Epithelial cell of proximal tubule (primary cell): ENCODE measurements at regions not wholly inside any gene's neighbourhood (a gene's known extent, or its start where the extent isn't known, plus 50 kb on each side); places are given as distances from the start of the nearest gene placed in this dataset.

Experiments
- DNase-seq: peaks from one replicate; pipeline ENCODE4 v3.0.0-alpha.2; 2011; ENCODE audit warnings: low read depth
- H3K4me3 ChIP-seq: 2 replicates; pipeline ENCODE4 v1.5.1; 2011; ENCODE audit warnings: low read depth, mild to moderate bottlenecking, low read length
- TF ChIP-seq, protein P1 (sequence below): conservative IDR thresholded peaks from 2 replicates; pipeline ENCODE4 v1.5.1; 2012; ENCODE audit warnings: low read depth, mild to moderate bottlenecking, low read length

DNA sequence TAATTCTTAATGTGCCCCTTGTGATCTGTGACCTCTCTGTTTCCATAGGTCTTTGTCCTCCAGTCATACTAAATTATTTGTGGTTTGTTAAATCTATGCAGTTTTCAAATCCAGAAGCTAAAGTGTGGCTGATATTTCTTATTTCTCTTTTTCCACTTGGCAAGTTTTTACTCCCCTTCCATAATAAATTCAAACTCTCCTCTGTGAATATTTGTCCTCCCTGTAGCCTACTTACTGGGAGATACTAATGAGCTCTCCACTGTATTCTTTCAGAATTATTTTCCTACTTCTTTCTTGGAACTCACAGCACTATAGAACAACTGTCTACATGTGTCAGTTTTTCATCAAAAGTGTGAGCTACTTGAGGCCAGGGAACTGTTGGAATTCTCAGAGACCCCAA, 430.8 kb upstream of the PTBP2 start:
- no peak overlapping the region for H3K4me3 ChIP-seq
- DNase-seq: no peak
- TF ChIP-seq, protein P1, sequence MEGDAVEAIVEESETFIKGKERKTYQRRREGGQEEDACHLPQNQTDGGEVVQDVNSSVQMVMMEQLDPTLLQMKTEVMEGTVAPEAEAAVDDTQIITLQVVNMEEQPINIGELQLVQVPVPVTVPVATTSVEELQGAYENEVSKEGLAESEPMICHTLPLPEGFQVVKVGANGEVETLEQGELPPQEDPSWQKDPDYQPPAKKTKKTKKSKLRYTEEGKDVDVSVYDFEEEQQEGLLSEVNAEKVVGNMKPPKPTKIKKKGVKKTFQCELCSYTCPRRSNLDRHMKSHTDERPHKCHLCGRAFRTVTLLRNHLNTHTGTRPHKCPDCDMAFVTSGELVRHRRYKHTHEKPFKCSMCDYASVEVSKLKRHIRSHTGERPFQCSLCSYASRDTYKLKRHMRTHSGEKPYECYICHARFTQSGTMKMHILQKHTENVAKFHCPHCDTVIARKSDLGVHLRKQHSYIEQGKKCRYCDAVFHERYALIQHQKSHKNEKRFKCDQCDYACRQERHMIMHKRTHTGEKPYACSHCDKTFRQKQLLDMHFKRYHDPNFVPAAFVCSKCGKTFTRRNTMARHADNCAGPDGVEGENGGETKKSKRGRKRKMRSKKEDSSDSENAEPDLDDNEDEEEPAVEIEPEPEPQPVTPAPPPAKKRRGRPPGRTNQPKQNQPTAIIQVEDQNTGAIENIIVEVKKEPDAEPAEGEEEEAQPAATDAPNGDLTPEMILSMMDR: no peak

DNA sequence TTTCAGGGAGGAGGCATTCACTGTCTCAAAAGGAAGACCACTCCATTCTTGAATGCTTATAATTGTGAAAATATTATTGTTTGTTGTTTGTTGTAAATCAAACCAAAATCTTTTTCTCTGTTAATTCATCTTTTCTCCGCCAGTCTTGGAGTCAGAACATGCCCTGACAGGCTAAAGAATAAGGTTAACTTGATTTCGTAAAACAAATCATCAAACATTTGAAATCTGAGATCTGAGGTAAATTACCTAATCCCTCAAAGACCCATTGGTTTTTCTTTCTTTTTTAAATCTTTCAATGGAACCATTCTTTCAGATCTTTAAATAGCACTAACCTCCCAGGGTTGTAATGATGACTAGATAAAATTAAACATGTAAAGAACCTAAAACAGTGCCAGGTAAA, 430.1 kb upstream of the PTBP2 start:
- no peak overlapping the region for H3K4me3 ChIP-seq
- TF ChIP-seq, protein P1: no peak
- no peak for DNase-seq

DNA sequence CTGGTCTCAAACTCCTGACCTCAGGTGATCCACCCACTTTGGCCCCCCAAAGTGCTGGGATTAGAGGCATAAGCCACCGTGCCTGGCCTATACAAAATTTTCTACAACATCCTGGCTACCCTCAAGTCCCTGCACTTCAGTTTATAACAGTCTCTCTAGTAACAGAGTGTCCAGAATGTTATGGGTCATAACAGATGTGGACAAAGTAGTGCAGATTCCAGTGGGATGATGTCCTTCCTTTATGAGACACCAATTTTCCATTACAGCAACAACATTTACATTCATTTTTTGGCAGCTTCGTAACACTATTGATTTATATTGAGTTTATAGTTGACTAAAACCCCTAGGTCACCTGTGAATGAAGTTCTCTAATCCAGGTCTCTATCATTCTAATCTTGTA, 429.4 kb upstream of the PTBP2 start:
- H3K4me3 ChIP-seq: no peak overlapping the region
- no peak for DNase-seq
- TF ChIP-seq, protein P1: no peak

DNA sequence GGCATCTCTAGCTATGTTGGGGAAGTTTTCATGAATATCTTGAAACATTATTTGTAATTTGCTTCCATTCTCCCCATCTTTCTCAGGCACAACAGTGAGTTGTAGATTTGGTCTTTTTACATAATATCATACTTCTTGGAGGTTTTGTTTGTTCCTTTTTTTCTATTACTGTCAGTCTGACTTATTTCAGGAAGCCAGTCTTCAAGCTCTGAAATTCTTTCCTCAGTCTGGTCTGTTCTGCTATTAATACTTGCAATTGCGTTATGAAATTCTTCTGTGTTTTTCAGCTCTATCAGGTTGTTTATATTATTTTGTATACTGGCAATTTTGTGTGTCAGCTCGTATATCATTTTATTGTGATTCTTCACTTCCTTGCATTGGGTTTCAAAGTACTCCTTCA, 424.6 kb upstream of the PTBP2 start:
- TF ChIP-seq, protein P1: no peak
- DNase-seq: no peak

DNA sequence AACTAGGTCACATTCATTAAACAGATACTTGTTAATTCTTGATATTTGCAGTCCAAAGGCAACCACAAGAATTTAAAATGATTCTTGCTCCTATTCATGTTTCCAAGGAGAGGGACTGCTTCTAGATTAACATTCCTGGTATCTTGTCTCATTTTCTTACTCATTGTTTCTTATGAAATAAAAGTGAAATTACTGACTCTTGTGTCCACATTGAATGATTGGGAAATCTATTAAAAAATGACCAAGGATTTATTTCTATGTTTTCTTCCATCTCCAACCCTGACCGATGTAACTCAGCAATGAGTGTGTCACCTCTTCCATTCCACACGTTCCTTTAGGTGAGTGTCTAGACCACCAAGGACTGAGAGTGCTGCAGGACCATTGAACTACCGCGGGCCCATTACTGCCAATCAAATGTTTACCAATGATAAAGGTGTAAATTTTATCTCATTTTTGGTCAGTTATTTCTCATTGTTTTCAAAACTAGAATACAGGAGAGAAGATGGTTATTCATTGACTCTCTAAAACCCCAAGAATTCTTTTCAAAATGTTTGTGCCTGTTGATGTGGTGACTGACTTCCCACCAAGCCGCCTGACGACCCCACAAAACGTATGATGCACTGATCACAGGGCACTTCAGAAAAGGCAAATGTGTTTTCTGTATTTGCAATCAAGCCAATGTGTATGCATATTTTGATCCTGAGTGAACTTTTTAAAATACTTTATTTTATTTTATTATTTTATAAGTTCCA, 414.6 kb upstream of the PTBP2 start:
- H3K4me3 ChIP-seq: no peak overlapping the region
- no peak for DNase-seq
- TF ChIP-seq, protein P1: no peak

More for the DNA sequence above, 424.6 kb upstream of the PTBP2 start:
- no peak overlapping the region for H3K4me3 ChIP-seq

DNA sequence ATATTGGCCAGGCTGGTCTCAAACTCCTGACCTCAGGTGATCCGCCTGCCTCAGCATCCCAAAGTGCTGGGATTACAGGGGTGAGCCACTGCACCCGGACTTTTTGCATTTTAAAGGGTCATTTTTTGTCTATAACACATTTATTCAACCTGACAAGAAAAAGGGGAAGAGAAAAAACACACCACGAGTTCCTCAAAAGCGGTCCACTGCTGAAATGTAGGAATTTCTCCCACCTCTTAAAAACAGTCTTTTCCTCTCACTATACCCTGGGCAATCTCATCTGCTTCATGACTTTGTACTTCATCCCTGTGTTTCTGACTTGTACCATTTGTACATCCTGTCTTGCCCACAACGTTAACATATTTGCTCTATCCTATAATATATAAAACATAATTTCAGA, 413.3 kb upstream of the PTBP2 start:
- no peak overlapping the region for H3K4me3 ChIP-seq
- TF ChIP-seq, protein P1: no peak

DNA sequence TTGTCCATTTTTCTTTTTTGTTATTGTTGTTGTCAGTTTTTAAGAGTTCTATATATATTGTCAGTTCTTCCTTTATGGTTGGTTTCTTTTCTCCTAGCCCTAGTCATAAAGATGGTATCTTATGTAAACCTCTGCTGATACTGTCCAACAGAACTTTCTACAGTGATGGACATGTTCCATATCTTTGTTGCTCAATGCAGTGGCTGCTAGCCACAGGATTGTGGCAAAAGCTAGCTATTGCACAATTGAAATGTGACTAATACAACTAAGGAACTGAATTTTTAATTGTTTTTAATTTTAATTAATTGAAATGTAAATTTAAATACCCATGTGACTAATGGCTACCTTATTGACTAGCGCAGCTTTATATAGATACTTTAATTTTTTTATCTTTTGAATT, 411.8 kb upstream of the PTBP2 start:
- no peak for DNase-seq
- TF ChIP-seq, protein P1: no peak
- no peak overlapping the region for H3K4me3 ChIP-seq

More for the DNA sequence above, 413.3 kb upstream of the PTBP2 start:
- no peak for DNase-seq
